A549 (cell line): ENCODE measurements at regions not wholly inside any gene's neighbourhood (a gene's known extent, or its start where the extent isn't known, plus 50 kb on each side); places are given as distances from the start of the nearest gene placed in this dataset.

Experiments
- ATAC-seq, 2 experiments: fragments of 200-7000 bp in 1 of 2; fragments of >200 bp in 1 of 2; cut with Nextera tagmentation in 1 of 2; cut with Tn5 transposase in 1 of 2; 3 replicates each; pipeline versions ENCODE4 v1.8.0 to v1.9.1; 2018 to 2020; ENCODE audit warnings: mild to moderate bottlenecking in 1 of 2, moderate library complexity in 1 of 2
- CTCF ChIA-PET: fragments of 300-600 bp; sonication (Branson Sonifier 250); formaldehyde crosslinking; extraction: SDS; loops from one replicate; lab custom pipeline; 2021; ENCODE audit warnings: antibody characterized with exemption, inconsistent platforms; lab: Yijun Ruan, JAX
- POLR2A ChIA-PET: fragments of 350-600 bp; formaldehyde crosslinking; extraction: SDS; loops from one replicate; lab custom pipeline; 2021; ENCODE audit warnings: antibody characterized with exemption, inconsistent platforms; lab: Yijun Ruan, JAX
- DNase-seq, 2 experiments: peaks; one replicate each; pipeline versions ENCODE4 v3.0.0 to v3.0.0-alpha.2; 2011 to 2016; ENCODE audit warnings: low read depth in 1 of 2, low spot score in 1 of 2
- FAIRE-seq: peaks from 2 replicates; lab custom pipeline; 2011; peaks lifted over from hg19 to GRCh38; lab: Jason Lieb, UNC
- H3K27ac ChIP-seq, 2 experiments: fragments of >200 bp; sonication (Bioruptor Twin); formaldehyde crosslinking; 3 replicates each; pipeline ENCODE4 v1.5.1; 2016 to 2017
- H3K4me1 ChIP-seq: fragments of >200 bp; sonication (Bioruptor Twin); formaldehyde crosslinking; 3 replicates; pipeline ENCODE4 v1.6.1; 2016
- H3K4me2 ChIP-seq: fragments of >200 bp; sonication (Bioruptor Twin); formaldehyde crosslinking; 3 replicates; pipeline ENCODE4 v1.6.1; 2016
- H3K4me3 ChIP-seq: fragments of >200 bp; sonication (Bioruptor Twin); formaldehyde crosslinking; 3 replicates; pipeline ENCODE4 v1.5.1; 2016
- H3K9me3 ChIP-seq: fragments of >200 bp; sonication (Bioruptor Twin); formaldehyde crosslinking; 3 replicates; pipeline ENCODE4 v1.6.1; 2016
- CBX2 ChIP-seq: fragments of 200-600 bp; sonication (generic); IDR thresholded peaks from 2 replicates; pipeline ENCODE4 v1.6.1; 2016; ENCODE audit warnings: low read depth, mild to moderate bottlenecking, borderline replicate concordance
- CTCF ChIP-seq: fragments of >200 bp; sonication (Bioruptor Twin); formaldehyde crosslinking; IDR thresholded peaks from 3 replicates; pipeline ENCODE4 v1.5.1; 2016
- ELK1 ChIP-seq: fragments of 150-350 bp; IDR thresholded peaks from 2 replicates; pipeline ENCODE4 v1.6.1; 2014; ENCODE audit warnings: low read depth, mild to moderate bottlenecking, low read length
- FOSB ChIP-seq: fragments of 250-450 bp; sonication (Bioruptor Pico); IDR thresholded peaks from 2 replicates; pipeline ENCODE4 v1.5.0; 2020; ENCODE audit warnings: mild to moderate bottlenecking, moderate library complexity
- FOXS1 ChIP-seq: fragments of 250-450 bp; sonication (Bioruptor Pico); IDR thresholded peaks from 2 replicates; pipeline ENCODE4 v1.5.0; 2020; ENCODE audit warnings: mild to moderate bottlenecking, moderate library complexity
- HDAC2 ChIP-seq: fragments of 200-600 bp; sonication (generic); IDR thresholded peaks from 2 replicates; pipeline ENCODE4 v1.6.1; 2016
- HEYL ChIP-seq: fragments of 250-450 bp; sonication (Bioruptor Pico); IDR thresholded peaks from 2 replicates; pipeline ENCODE4 v1.8.0; 2021; ENCODE audit warnings: mild to moderate bottlenecking, moderate library complexity
- HOXA7 ChIP-seq: fragments of 250-450 bp; sonication (Bioruptor Pico); IDR thresholded peaks from 2 replicates; pipeline ENCODE4 v1.5.0; 2020; ENCODE audit warnings: mild to moderate bottlenecking, moderate library complexity
- HOXB5 ChIP-seq: fragments of 250-450 bp; sonication (Bioruptor Pico); IDR thresholded peaks from 2 replicates; pipeline ENCODE4 v1.5.0; 2020; ENCODE audit warnings: mild to moderate bottlenecking, moderate library complexity
- JUNB ChIP-seq: fragments of >200 bp; sonication (Bioruptor Twin); formaldehyde crosslinking; IDR thresholded peaks from 2 replicates; pipeline ENCODE4 v1.6.1; 2016
- KDM5A ChIP-seq: fragments of 200-600 bp; sonication (generic); IDR thresholded peaks from 2 replicates; pipeline ENCODE4 v1.6.1; 2016; ENCODE audit warnings: antibody characterized with exemption, mild to moderate bottlenecking
- MAFK ChIP-seq: fragments of 450-650 bp; IDR thresholded peaks from 2 replicates; pipeline ENCODE4 v1.6.1; 2014; ENCODE audit not compliant: partially characterized antibody
- MYC ChIP-seq: IDR thresholded peaks from 2 replicates; pipeline ENCODE4 v1.6.1; 2012; ENCODE audit warnings: mild to moderate bottlenecking, inconsistent platforms, low read length, improper control_type of control experiment, borderline replicate concordance
- NFE2L2 ChIP-seq: fragments of 150-350 bp; conservative IDR thresholded peaks from 2 replicates; pipeline ENCODE4 v1.6.1; 2014; ENCODE audit warnings: low read length
- PHF8 ChIP-seq: fragments of 200-600 bp; sonication (generic); IDR thresholded peaks from 2 replicates; pipeline ENCODE4 v1.6.1; 2016; ENCODE audit warnings: low read depth, mild to moderate bottlenecking, antibody characterized with exemption, moderate library complexity, borderline replicate concordance
- RAD21 ChIP-seq, 2 experiments: fragments of >200 bp in 1 of 2; sonication (Bioruptor Twin) in 1 of 2; formaldehyde crosslinking in 1 of 2; IDR thresholded peaks in 1 of 2; conservative IDR thresholded peaks in 1 of 2; 2 replicates in 1 of 2; 3 replicates in 1 of 2; pipeline ENCODE4 v1.6.1; 2012 to 2018; ENCODE audit warnings: inconsistent platforms in 1 of 2
- RARB ChIP-seq: fragments of 250-450 bp; sonication (Bioruptor Pico); IDR thresholded peaks from 2 replicates; pipeline ENCODE4 v1.8.0; 2021; ENCODE audit warnings: mild to moderate bottlenecking, moderate library complexity
- RCOR1 ChIP-seq: fragments of 150-350 bp; IDR thresholded peaks from 2 replicates; pipeline ENCODE4 v1.6.1; 2014; ENCODE audit warnings: antibody characterized with exemption, low read length, low read depth
- REST ChIP-seq: fragments of 200-600 bp; sonication (generic); IDR thresholded peaks from 2 replicates; pipeline ENCODE4 v1.6.1; 2016; ENCODE audit warnings: antibody characterized with exemption, mild to moderate bottlenecking, moderate library complexity
- RNF2 ChIP-seq: fragments of 200-600 bp; sonication (generic); IDR thresholded peaks from 2 replicates; pipeline ENCODE4 v1.6.1; 2016; ENCODE audit warnings: low read depth, mild to moderate bottlenecking, antibody characterized with exemption, moderate library complexity, borderline replicate concordance
- ZFP36 ChIP-seq: fragments of 450-650 bp; IDR thresholded peaks from 2 replicates; pipeline ENCODE4 v1.6.1; 2014; ENCODE audit warnings: borderline replicate concordance; ENCODE audit not compliant: partially characterized antibody
- WGBS: methylation state at CpG from one replicate; pipeline ENCODE4 v1.1.6; 2017; ENCODE audit errors: missing lambda C conversion rate; 5-methylcytosine and 5-hydroxymethylcytosine counted together

- Histone ChIP-seq H3K27ac (peak overlapping the region; percentile 99 to 100; a peak in 5 of 6 replicates), H3K4me1 (peaks cover 46% of the 10 kb centered on the region), H3K9me3 (no peaks in the 10 kb centered on the region), H3K4me3 (peak overlapping the region; percentile 96), H3K4me2 (peak overlapping the region; percentile 89)
- no peak for DNase-seq
- WGBS: 15% methylated on average over 10 of the region's 10 CpGs
- ChIA-PET CTCF (interaction anchor here (0.6 to 2.4 kb wide), 5 partner anchors 28 to 154 kb away, joined by 3 to 12 read pairs (median 3); no protein-coding TSS in a partner anchor), POLR2A (interaction anchor here (0.6 to 3.8 kb wide), 3 partner anchors 11 to 542 kb away, joined by 4 to 29 read pairs (median 5); no protein-coding TSS in a partner anchor)
- ATAC-seq: no peak
- no peak for FAIRE-seq
- TF ChIP-seq HOXA7 (CRISPR knock-in tag): no peak
These were observed 84.1 kb downstream of the PTPDC1 start for GRCh38 chr9:94168203-94169000.

GRCh38 chr9:94169968-94170367, 85.7 kb downstream of the PTPDC1 start:
- H3K4me2 ChIP-seq: peak overlapping the region; percentile 89
- H3K4me1 ChIP-seq: peaks cover 60% of the 10 kb centered on the region
- no peak for ATAC-seq
- no peak for TF ChIP-seq PHF8
- no peak for TF ChIP-seq HDAC2
- TF ChIP-seq MAFK: no peak
- TF ChIP-seq NFE2L2: no peak
- TF ChIP-seq, all 56 proteins: peak for 0
- H3K27ac ChIP-seq: no peak overlapping the region
- FAIRE-seq (peak; percentile 7), DNase-seq (no peak)
- ChIA-PET POLR2A (interaction anchor here (1.3 kb wide), 1 partner anchor 12 kb away, joined by 5 read pairs; no protein-coding TSS in a partner anchor), CTCF (interaction anchor here (0.7 to 1.7 kb wide), 2 partner anchors 10 to 44 kb away, joined by 3 to 6 read pairs; no protein-coding TSS in a partner anchor)
- peak overlapping the region; percentile 96; the same call in 1 of the 3 replicates for H3K4me3 ChIP-seq
- H3K9me3 ChIP-seq: no peaks in the 10 kb centered on the region

- DNase-seq (no peak), FAIRE-seq (no peak), ATAC-seq (peak in 1 of 2 experiments; percentile 31; a peak in 1 of 6 replicates)
- H3K27ac ChIP-seq: no peak overlapping the region
- H3K4me3 ChIP-seq: no peak overlapping the region
- H3K4me2 ChIP-seq: no peak overlapping the region
- no peaks in the 10 kb centered on the region for H3K9me3 ChIP-seq
- peaks cover 78% of the 10 kb centered on the region for H3K4me1 ChIP-seq
- WGBS: 65% methylated on average over 3 of the region's 3 CpGs
- TF ChIP-seq RCOR1 (no peak), HDAC2 (no peak), ELK1 (no peak), HOXA7 (CRISPR knock-in tag) (no peak), RARB (no peak), CBX2 (no peak), MYC (no peak), REST (no peak), CTCF (no peak), JUNB (no peak), FOSB (CRISPR knock-in tag) (no peak), FOXS1 (CRISPR knock-in tag) (no peak), KDM5A (no peak), HOXB5 (no peak), RNF2 (no peak), RAD21 (conservative IDR thresholded peaks at IDR 0.05 in 1 of 2, IDR thresholded peaks at IDR 0.05 in 1 of 2) (no peak), HEYL (CRISPR knock-in tag) (no peak), ZFP36 (no peak)
- ChIA-PET CTCF (interaction anchor here (1.1 to 1.8 kb wide), 5 partner anchors 14 to 109 kb away, joined by 3 to 10 read pairs (median 3); no protein-coding TSS in a partner anchor), POLR2A (no interaction called here)
These were observed 85.5 kb upstream of the ZNF169 start for GRCh38 chr9:94173632-94174031.
